Testis (tissue), 2 donors: ENCODE measurements at regions not wholly inside any gene's neighbourhood (a gene's known extent, or its start where the extent isn't known, plus 50 kb on each side); places are given as distances from the start of the nearest gene placed in this dataset.

Source experiments
- POLR2A ChIP-seq: fragments of 450-650 bp; IDR thresholded peaks from one replicate; pipeline ENCODE4 v1.6.1; 2017; ENCODE audit warnings: antibody characterized with exemption, mild to moderate bottlenecking, moderate library complexity
- TF ChIP-seq, protein P1 (sequence below), 3 experiments: fragments of 450-650 bp in 2 of 3; fragments of 200-600 bp in 1 of 3; sonication (generic) in 1 of 3; IDR thresholded peaks; one replicate each; pipeline ENCODE4 v1.5.1; 2016 to 2019; ENCODE audit warnings: antibody characterized with exemption in 3 of 3, mild to moderate bottlenecking in 2 of 3, moderate library complexity in 1 of 3

DNA sequence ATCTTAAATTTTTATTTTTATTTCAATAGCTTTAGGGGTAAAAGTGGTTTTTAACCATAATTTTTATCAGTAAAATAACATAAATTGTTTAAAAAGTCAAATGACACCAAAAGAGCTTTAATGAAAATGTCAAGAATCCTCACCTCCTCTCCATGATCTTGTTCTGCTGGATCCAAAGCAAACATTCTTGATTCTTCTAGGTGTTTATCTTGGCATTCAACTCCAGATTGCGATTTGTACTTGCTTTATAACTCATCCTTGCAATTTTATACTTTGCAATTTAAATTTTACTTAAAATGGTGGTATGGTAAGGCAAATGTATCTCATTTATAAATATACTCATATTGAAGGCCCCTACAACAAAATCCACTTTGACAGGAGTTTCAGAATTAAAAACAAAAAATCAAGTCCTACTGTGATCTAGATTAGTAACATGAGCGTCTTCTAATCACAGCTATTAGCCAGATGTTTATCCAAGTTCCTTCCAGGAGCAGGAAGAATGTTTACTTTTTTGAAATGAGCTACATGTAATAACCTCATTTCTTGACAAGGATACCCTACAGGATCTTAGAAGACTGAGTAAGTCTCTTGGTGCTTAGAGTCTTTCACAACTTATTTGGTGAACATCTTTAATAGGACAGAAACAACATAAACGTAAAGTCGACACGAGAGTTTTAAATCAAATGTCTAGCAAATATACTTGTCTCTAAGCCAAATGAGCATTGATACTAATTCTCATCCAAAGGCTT, 72.4 kb upstream of the CARD18 start:
- TF ChIP-seq, protein P1, sequence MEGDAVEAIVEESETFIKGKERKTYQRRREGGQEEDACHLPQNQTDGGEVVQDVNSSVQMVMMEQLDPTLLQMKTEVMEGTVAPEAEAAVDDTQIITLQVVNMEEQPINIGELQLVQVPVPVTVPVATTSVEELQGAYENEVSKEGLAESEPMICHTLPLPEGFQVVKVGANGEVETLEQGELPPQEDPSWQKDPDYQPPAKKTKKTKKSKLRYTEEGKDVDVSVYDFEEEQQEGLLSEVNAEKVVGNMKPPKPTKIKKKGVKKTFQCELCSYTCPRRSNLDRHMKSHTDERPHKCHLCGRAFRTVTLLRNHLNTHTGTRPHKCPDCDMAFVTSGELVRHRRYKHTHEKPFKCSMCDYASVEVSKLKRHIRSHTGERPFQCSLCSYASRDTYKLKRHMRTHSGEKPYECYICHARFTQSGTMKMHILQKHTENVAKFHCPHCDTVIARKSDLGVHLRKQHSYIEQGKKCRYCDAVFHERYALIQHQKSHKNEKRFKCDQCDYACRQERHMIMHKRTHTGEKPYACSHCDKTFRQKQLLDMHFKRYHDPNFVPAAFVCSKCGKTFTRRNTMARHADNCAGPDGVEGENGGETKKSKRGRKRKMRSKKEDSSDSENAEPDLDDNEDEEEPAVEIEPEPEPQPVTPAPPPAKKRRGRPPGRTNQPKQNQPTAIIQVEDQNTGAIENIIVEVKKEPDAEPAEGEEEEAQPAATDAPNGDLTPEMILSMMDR (IDR thresholded peaks at IDR 0.05) = no peak
- TF ChIP-seq POLR2A = no peak
